GM10266 (cell line): ENCODE measurements at regions not wholly inside any gene's neighbourhood (a gene's known extent, or its start where the extent isn't known, plus 50 kb on each side); places are given as distances from the start of the nearest gene placed in this dataset.
"Not testable (repeated sequence)": the region's sequence is repeated elsewhere in the genome, so short reads cannot be mapped to it uniquely, and the experiment has no call there.

Experiments
- DNase-seq: peaks from one replicate; pipeline ENCODE4 v3.0.0; 2012; ENCODE audit errors: extremely low spot score
- TF ChIP-seq, protein P1 (sequence below): IDR thresholded peaks from 2 replicates; pipeline ENCODE4 v1.5.1; 2012; ENCODE audit warnings: mild to moderate bottlenecking, low read depth; ENCODE audit not compliant: control insufficient read depth, insufficient read depth; ENCODE audit errors: missing control alignments

DNA sequence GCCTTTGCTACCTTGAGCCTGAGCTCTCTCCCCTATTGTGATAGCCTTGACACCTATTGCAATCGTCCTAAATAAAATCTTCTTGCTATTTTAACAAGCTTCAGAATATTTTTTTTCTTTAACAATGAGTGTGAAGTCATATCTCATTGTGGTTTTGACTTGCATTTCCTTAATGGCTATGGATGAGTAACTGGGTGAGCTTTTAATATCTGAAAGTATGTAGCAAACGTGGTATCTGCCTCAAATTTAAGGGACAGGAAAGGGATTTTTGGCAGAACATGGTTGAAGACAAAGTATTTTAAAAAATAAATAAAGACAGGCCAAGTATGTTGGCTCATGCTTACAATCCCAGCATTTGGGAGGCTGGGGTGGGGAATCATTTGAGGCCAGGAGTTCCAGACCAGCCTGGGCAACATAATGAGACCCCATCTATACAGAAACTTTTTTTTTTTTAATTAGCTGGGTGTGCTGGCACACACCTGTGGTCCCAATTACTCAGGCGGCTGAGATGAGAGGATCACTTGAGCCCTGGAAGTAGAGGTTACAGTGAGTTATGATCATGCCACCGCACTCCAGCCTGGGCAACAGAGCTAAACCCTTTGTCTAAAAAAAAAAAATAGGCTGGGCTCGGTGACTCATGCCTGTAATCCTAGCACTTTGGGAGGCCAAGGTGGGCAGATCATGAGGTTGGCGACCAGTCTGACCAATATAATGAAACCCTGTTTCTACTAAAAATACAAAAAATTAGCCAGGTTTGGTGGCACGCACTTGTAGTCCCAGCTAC is 319.3 kb upstream of the NRP1 start:
- DNase-seq: no peak
- TF ChIP-seq, protein P1, sequence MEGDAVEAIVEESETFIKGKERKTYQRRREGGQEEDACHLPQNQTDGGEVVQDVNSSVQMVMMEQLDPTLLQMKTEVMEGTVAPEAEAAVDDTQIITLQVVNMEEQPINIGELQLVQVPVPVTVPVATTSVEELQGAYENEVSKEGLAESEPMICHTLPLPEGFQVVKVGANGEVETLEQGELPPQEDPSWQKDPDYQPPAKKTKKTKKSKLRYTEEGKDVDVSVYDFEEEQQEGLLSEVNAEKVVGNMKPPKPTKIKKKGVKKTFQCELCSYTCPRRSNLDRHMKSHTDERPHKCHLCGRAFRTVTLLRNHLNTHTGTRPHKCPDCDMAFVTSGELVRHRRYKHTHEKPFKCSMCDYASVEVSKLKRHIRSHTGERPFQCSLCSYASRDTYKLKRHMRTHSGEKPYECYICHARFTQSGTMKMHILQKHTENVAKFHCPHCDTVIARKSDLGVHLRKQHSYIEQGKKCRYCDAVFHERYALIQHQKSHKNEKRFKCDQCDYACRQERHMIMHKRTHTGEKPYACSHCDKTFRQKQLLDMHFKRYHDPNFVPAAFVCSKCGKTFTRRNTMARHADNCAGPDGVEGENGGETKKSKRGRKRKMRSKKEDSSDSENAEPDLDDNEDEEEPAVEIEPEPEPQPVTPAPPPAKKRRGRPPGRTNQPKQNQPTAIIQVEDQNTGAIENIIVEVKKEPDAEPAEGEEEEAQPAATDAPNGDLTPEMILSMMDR: no peak

DNA sequence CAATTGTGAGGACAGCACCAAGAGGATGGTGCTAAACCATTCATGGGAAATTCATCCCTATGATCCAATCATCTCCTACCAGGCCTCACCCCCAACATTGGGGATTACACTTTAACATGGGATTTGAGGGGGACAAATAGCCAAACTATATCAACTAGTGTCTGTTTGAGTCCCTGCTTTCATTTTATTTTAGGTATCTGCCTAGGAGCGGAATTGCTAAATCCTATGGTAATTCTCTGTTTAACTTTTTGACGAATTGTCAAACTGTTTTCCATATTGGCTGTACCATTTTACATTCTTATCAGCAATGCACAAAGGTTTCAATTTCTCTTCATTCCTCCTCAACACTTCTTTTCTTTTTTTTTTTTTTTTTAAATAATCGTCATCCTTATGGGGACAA is 318.4 kb upstream of the NRP1 start:
- TF ChIP-seq, protein P1: no peak

DNA sequence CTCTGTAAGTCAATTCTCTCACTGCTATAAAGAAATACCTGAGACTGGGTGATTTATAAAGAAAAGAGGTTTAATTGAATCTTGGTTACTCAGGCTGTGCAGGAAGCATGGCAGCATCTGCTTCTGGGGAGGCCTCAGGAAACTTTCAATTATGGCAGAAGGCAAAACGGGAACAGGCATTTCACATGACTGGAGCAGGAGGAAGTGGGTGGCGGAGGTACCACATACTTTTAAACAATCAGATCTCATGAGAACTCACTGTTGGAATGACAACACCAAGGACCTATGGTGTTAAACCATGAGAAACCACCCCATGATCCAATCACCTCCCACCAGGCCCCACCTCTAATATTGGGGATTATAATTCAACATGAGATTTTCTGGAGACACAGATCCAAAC is 315.7 kb upstream of the NRP1 start:
- DNase-seq: not testable (repeated sequence)

More for the DNA sequence above, 318.4 kb upstream of the NRP1 start:
- DNase-seq: no peak

DNA sequence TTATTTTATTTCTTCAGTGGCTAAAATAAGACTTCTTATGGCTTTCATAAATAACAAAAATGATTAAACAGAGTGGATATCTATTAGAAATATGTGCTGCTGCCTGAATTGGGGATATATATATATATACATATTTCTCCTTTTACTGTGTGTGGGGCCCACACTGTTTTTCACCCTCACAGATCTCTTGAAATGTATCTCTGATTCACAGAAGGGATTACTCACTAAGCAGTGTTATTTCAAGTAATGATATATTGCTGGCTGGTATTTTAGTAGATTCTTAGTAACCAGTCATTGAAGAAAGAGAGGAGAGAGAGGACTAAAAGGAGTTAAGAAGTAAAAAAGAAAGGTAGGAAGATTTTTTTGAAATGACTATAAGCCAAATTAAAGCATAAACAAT is 308.6 kb upstream of the NRP1 start:
- no peak for DNase-seq
- TF ChIP-seq, protein P1: no peak

DNA sequence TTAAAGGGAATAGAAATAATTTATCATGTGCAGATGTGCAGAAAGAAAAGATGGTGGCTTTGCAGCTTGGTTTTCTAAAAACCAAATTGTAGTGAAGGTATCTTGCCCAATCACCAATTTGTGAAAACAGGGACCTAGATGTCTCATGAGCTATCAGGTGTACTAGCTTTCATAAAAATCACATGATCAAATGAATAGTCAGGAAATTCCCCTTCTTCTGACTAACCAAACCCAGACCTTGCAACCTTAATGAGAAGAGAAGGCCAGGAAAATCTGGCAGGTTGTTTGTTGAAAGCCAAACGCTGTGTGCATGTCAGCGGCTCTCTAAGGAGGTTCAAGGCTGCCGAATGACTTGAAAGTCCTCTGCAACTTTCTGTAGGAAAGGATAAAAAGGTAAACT is 304.4 kb upstream of the NRP1 start:
- TF ChIP-seq, protein P1: no peak
- DNase-seq: no peak

DNA sequence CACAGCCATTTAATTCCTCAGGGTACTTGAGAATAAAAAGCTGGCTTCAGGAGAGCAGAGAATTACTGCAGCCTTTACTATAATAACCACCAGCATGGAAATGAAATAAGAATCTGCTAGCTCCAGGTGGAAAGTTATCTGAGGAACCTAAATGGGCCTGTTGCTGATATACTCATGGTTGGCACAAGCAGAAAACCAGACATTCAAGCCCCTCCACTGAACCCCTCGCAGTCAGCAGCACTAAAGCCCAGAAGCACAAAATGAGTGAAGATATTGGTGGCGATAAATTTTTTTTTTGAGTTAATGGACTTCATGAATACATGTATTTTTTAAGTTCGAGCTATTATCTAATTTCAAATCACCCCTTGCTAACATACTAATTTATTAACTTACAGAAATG is 303.9 kb upstream of the NRP1 start:
- DNase-seq: no peak
- TF ChIP-seq, protein P1: no peak

DNA sequence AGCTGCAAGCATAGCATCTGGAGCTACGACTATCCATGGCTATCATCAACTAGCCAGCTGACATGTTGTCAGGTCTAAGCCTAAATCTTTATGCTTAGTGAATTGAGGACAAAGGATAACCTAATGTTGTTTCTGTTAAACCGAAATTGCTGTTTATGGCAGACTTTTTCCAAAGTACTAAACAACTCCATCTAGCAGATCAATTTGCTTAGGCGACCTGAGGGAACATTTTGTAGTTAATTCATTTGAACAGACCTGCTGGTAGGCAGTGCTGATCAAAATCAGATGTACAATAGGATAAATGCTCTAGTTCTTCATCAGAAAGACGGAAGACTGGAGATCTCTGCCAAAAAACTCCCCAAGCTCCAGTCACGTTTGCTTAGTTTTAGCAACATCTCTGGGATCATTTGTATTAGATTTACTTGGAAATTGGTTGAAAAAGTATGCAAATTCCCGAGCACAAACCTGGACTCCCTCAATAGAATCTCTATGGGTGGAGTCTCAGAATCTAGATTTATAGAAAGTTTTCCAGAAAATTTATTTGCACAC is 301.6 kb upstream of the NRP1 start:
- TF ChIP-seq, protein P1: no peak

More for the DNA sequence above, 301.6 kb upstream of the NRP1 start:
- no peak for DNase-seq
